A673 (cell line): ENCODE measurements at regions not wholly inside any gene's neighbourhood (a gene's known extent, or its start where the extent isn't known, plus 50 kb on each side); places are given as distances from the start of the nearest gene placed in this dataset.

ENCODE experiments used
- CTCF ChIP-seq: fragments of 300-800, 200-600 bp; sonication (generic); conservative IDR thresholded peaks from 2 replicates; pipeline ENCODE4 v1.5.1; 2017; ENCODE audit warnings: low read depth, mild to moderate bottlenecking, antibody characterized with exemption, low read length, moderate library complexity, mixed read lengths
- EZH2 ChIP-seq: fragments of 200-600 bp; sonication (generic); IDR thresholded peaks from 2 replicates; pipeline ENCODE4 v1.6.1; 2017; ENCODE audit warnings: borderline replicate concordance, low read depth, mild to moderate bottlenecking, mixed read lengths, antibody characterized with exemption, low read length; ENCODE audit not compliant: poor library complexity, severe bottlenecking

GRCh38 chr11:82268627-82269026 lies 465.0 kb downstream of the FAM181B start:
- TF ChIP-seq CTCF (no peak), EZH2 (no peak)
